ENCODE measurements at regions not wholly inside any gene's neighbourhood (a gene's known extent, or its start where the extent isn't known, plus 50 kb on each side); places are given as distances from the start of the nearest gene placed in this dataset.

- FAIRE-seq (no peak), DNase-seq (ENCODE audit: low spot score) (no peak), ATAC-seq (no peak)
- Histone ChIP-seq H3K36me3 (replicated peaks in 1 of 2; ENCODE audit: control insufficient read depth in 1 of 2, insufficient read depth in 2 of 2, low read length in 2 of 2) (no peaks in the 10 kb centered on the region; a peak in 1 of 5 replicates), H3K4me2 (ENCODE audit: low read depth, low read length) (no peak overlapping the region), H3K27me3 (ENCODE audit: control insufficient read depth in 1 of 2, insufficient read depth in 2 of 2, low read length in 2 of 2) (no peaks in the 10 kb centered on the region), H3K4me1 (ENCODE audit: insufficient read depth, low read length) (no peaks in the 10 kb centered on the region), H2AFZ (ENCODE audit: low read length) (no peak overlapping the region), H3K4me3 (replicated peaks in 1 of 3; ENCODE audit: insufficient read depth in 1 of 3, low read depth in 2 of 3, low read length in 3 of 3) (no peak overlapping the region), H3K27ac (ENCODE audit: extremely low read length, insufficient read depth, low read length) (no peak overlapping the region), H3K79me2 (ENCODE audit: insufficient read depth, low read length) (no peaks in the 10 kb centered on the region), H4K20me1 (ENCODE audit: insufficient read depth, low read length) (no peaks in the 10 kb centered on the region), H3K9me3 (ENCODE audit: low read length) (no peaks in the 10 kb centered on the region), H3K9ac (ENCODE audit: insufficient read depth, low read depth, low read length) (no peak overlapping the region)
- 39% methylated on average over 5 of the region's 5 CpGs for WGBS (ENCODE audit: low lambda C conversion rate)
- in situ Hi-C loops (cut with HindIII; ENCODE audit: extremely low pct_ligation_motif_present, low pct_unique_long_range_greater_than_20kb) (no loop called here), intact Hi-C loops (cut with micrococcal nuclease; ENCODE audit: unreplicated experiment) (no loop called here)
- TF ChIP-seq ZFAT (CRISPR knock-in tag; conservative IDR thresholded peaks at IDR 0.05) (no peak), ATM (IDR thresholded peaks at IDR 0.05; ENCODE audit: borderline replicate concordance) (no peak), GLI4 (CRISPR knock-in tag; IDR thresholded peaks at IDR 0.05; ENCODE audit: borderline replicate concordance) (no peak)
- no TSS peak for BruUV-seq (replicated peaks)
- ChIA-PET CTCF (ENCODE audit: low intra/inter-chr PET ratio, low total read pairs) (no interaction called here), POLR2A (no interaction called here)
These were observed 146.2 kb upstream of the PWP1 start for GRCh38 chr12:107539196-107539939.

GRCh38 chr12:107541001-107541705 lies 144.4 kb upstream of the PWP1 start:
- intact Hi-C loops (cut with micrococcal nuclease; ENCODE audit: unreplicated experiment) = no loop called here
- no peaks in the 10 kb centered on the region for H3K9me3 ChIP-seq (ENCODE audit: low read length)
- no peak overlapping the region for H2AFZ ChIP-seq (ENCODE audit: low read length)
- H3K4me1 ChIP-seq (ENCODE audit: insufficient read depth, low read length) = no peaks in the 10 kb centered on the region
- 73% methylated on average over 7 of the region's 7 CpGs for WGBS (ENCODE audit: low lambda C conversion rate)
- ChIA-PET CTCF (ENCODE audit: low intra/inter-chr PET ratio, low total read pairs) (no interaction called here), POLR2A (no interaction called here)
- H4K20me1 ChIP-seq (ENCODE audit: insufficient read depth, low read length) = no peaks in the 10 kb centered on the region
- no peak for FAIRE-seq
- TF ChIP-seq MAFK (conservative IDR thresholded peaks at IDR 0.05 in 1 of 2, IDR thresholded peaks at IDR 0.05 in 1 of 2; ENCODE audit: low read length in 2 of 2) (peak in 1 of 2 experiments; percentile 36; a peak in 1 of 4 replicates), CAMTA2 (CRISPR knock-in tag; IDR thresholded peaks at IDR 0.05; ENCODE audit: borderline replicate concordance) (no peak), XRCC5 (optimal IDR thresholded peaks at IDR 0.05; ENCODE audit: low read length) (no peak), NCOR1 (IDR thresholded peaks at IDR 0.05; ENCODE audit: borderline replicate concordance, low read length) (no peak)
- no peak overlapping the region for H3K4me2 ChIP-seq (ENCODE audit: low read depth, low read length)
- in situ Hi-C loops (cut with HindIII; ENCODE audit: extremely low pct_ligation_motif_present, low pct_unique_long_range_greater_than_20kb) = no loop called here
- no peaks in the 10 kb centered on the region; a peak in 1 of 5 replicates for H3K36me3 ChIP-seq (replicated peaks in 1 of 2; ENCODE audit: control insufficient read depth in 1 of 2, insufficient read depth in 2 of 2, low read length in 2 of 2)
- DNase-seq (ENCODE audit: low spot score) = no peak
- no peaks in the 10 kb centered on the region for H3K79me2 ChIP-seq (ENCODE audit: insufficient read depth, low read length)
- H3K4me3 ChIP-seq (replicated peaks in 1 of 3; ENCODE audit: insufficient read depth in 1 of 3, low read depth in 2 of 3, low read length in 3 of 3) = no peak overlapping the region
- no peak overlapping the region for H3K9ac ChIP-seq (ENCODE audit: insufficient read depth, low read depth, low read length)
- H3K27me3 ChIP-seq (ENCODE audit: control insufficient read depth in 1 of 2, insufficient read depth in 2 of 2, low read length in 2 of 2) = no peaks in the 10 kb centered on the region
- ATAC-seq = no peak
- H3K27ac ChIP-seq (ENCODE audit: extremely low read length, insufficient read depth, low read length) = no peak overlapping the region
- BruUV-seq (replicated peaks) = no TSS peak
